GM19023 (cell line): ENCODE measurements at regions not wholly inside any gene's neighbourhood (a gene's known extent, or its start where the extent isn't known, plus 50 kb on each side); places are given as distances from the start of the nearest gene placed in this dataset.
"Not testable (repeated sequence)": the region's sequence is repeated elsewhere in the genome, so short reads cannot be mapped to it uniquely, and the experiment has no call there.

Experiments used
- ATAC-seq: cut with Tn5 transposase; IDR thresholded peaks from one replicate; pipeline ENCODE4 v1.9.1; 2021; ENCODE audit warnings: mild to moderate bottlenecking, moderate library complexity; ENCODE audit not compliant: unreplicated experiment

- no peak for ATAC-seq
These were observed 158.1 kb upstream of the ARHGAP42 start for GRCh38 chr11:100528872-100529416.

- not testable (repeated sequence) for ATAC-seq
These were observed 155.8 kb upstream of the ARHGAP42 start for GRCh38 chr11:100531290-100531689.

GRCh38 chr11:100536979-100537378, 150.1 kb upstream of the ARHGAP42 start:
- ATAC-seq = no peak

- no peak for ATAC-seq
These were observed 143.7 kb upstream of the ARHGAP42 start for GRCh38 chr11:100543386-100543785.

- ATAC-seq = no peak
These were observed 141.5 kb upstream of the ARHGAP42 start for GRCh38 chr11:100545556-100545955.

GRCh38 chr11:100545970-100546369, 141.1 kb upstream of the ARHGAP42 start:
- no peak for ATAC-seq

- ATAC-seq = no peak
These were observed 140.4 kb upstream of the ARHGAP42 start for GRCh38 chr11:100546714-100547113.

GRCh38 chr11:100550298-100550697, 136.8 kb upstream of the ARHGAP42 start:
- no peak for ATAC-seq

- ATAC-seq = no peak
These were observed 136.0 kb upstream of the ARHGAP42 start for GRCh38 chr11:100550912-100551632.

- ATAC-seq = no peak
These were observed 131.2 kb upstream of the ARHGAP42 start for GRCh38 chr11:100555931-100556330.

- ATAC-seq = no peak
These were observed 130.3 kb upstream of the ARHGAP42 start for GRCh38 chr11:100556781-100557180.

- ATAC-seq = no peak
These were observed 129.1 kb upstream of the ARHGAP42 start for GRCh38 chr11:100557830-100558611.

GRCh38 chr11:100560606-100561005, 126.5 kb upstream of the ARHGAP42 start:
- ATAC-seq = no peak

GRCh38 chr11:100561323-100561722, 125.8 kb upstream of the ARHGAP42 start:
- no peak for ATAC-seq

- ATAC-seq = no peak
These were observed 125.0 kb upstream of the ARHGAP42 start for GRCh38 chr11:100562128-100562527.

- no peak for ATAC-seq
These were observed 123.4 kb upstream of the ARHGAP42 start for GRCh38 chr11:100563541-100564280.

GRCh38 chr11:100573911-100574513, 113.1 kb upstream of the ARHGAP42 start:
- no peak for ATAC-seq

GRCh38 chr11:100574894-100575769, 112.0 kb upstream of the ARHGAP42 start:
- no peak for ATAC-seq

- ATAC-seq = peak; percentile 67
These were observed 111.0 kb upstream of the ARHGAP42 start for GRCh38 chr11:100575860-100576717.
